Inflammatory macrophage treated with lipopolysaccharide for 1 hour (primary cell): ENCODE measurements at regions not wholly inside any gene's neighbourhood (a gene's known extent, or its start where the extent isn't known, plus 50 kb on each side); places are given as distances from the start of the nearest gene placed in this dataset.
"Not testable (repeated sequence)": the region's sequence is repeated elsewhere in the genome, so short reads cannot be mapped to it uniquely, and the experiment has no call there.

Experiments
- DNase-seq, 2 donors: peaks; one replicate each; pipeline ENCODE4 v3.0.0-alpha.2; 2020 to 2022

DNA sequence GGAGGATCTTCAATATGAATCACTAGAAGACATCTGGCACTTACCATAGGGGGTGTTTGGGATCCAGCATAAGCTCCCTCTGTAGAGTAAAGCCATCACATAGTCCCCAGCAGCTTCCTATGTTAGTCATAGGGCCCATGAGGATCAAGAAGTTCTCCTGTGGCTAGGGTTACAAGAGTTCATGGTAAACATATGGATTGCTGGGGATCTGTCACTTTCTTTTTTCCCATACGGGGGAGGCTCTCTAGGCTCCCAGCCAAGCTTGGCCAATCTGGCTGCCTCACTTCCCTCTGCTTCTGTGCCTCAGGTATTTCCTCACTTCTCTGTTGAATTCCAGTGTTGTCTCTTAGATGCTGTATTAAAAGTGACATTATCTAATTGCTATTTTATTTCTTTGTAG, 597.9 kb downstream of the PDCD6IP start:
- peak; percentile 72 to 92 for DNase-seq

- peak; percentile 39 to 72 for DNase-seq
Observed at GRCh38 chr3:34396956-34397355, 598.5 kb downstream of the PDCD6IP start.

DNA sequence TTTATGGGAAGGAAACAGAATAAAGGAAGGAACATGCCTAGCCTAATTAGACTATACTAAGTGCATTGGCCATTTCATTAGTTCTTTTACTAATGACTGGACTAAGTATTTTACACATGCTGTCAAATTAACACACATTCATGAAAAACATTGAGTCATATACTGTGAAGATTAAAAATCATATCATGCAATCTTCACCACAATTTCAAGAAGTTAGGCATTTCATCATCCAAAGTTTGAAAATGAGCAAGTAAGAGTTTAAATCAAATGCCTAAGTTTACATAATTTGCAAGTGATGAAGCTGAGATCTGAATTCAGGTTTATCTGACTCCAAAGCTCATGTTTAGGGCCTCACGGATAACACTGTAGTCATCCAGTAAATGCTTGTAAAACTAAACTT, 601.0 kb downstream of the PDCD6IP start:
- DNase-seq = peak; percentile 65 to 69

DNA sequence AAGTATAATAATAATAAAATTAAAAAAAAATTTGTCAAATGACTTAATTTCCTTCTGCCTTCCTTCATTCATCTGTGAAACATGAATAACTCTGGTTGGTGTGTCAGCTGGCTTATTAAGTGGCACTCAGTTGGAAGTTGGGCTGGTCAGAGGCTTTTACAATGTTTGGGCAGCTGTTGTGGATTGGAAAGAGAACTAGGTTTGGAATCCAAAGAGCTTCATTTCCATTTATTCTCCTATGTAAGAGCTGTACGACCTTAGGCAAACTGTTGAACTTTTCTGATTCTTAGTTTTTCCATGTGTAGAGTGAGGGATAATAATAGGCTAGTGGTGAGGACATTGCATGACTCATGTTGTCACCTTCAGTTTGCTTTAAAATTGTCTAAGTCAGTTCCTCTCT, 606.7 kb downstream of the PDCD6IP start:
- DNase-seq = no peak

DNA sequence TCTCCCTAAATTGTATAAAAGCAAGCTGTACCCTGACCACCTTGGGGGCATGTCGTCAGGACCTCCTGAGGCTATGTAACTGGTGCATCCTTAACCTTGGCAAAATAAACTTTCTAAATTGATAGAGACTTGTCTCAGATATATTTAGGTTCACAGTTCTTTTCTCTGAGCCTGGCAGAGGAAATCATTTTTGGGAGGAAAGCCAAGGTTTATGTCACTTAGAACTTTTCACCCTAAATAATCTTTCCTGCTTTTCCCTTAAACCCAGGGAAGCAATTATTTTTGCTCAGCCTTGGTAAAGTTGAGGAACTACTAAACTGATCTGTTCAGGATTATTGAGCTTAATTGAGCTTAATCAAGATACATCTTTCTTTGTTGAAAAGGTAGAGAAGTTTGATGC, 608.9 kb downstream of the PDCD6IP start:
- DNase-seq = no peak

GRCh38 chr3:34408088-34408487, 609.7 kb downstream of the PDCD6IP start:
- no peak for DNase-seq

- DNase-seq = no peak
Observed at GRCh38 chr3:34411596-34411995, 613.2 kb downstream of the PDCD6IP start.

- no peak for DNase-seq
Observed at GRCh38 chr3:34419801-34420200, 621.4 kb downstream of the PDCD6IP start.

DNA sequence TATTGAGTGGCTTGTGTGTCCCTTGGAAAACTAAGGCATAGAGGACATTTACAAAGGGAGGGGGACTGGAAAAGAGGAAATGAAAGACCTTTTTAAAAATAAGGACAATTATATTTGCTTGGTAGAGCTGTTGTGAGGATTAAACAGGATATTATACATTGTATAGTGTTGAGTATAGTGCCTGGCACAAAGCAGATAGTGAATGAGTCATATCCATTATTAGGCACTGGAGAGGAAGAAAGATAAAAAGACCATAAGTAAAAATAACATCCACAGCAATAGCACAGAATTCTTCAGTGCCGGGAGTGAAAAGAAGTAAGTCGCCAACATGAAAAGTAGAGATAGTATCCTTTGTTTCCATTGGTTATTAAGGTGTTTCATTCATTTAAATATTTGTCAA, 623.3 kb downstream of the PDCD6IP start:
- no peak for DNase-seq

DNA sequence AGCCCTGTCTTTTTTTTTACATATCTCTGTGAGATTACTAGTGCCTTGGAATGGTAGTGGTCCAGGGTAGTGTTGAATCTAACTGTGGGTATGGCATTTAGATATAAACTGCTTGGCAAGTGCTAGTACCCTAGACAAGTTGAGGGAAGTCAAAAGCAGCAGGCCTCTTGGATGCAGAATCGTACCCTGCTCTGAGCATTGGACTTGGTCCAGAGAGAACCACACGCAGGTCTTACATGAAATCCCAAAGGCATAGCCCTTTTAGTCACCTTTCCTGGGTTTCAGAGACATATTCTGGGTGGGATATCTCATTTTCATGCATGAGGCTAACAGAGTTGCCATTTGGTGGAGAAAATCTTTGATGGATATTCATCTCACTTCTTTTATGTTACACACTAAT, 641.4 kb downstream of the PDCD6IP start:
- DNase-seq = no peak

DNA sequence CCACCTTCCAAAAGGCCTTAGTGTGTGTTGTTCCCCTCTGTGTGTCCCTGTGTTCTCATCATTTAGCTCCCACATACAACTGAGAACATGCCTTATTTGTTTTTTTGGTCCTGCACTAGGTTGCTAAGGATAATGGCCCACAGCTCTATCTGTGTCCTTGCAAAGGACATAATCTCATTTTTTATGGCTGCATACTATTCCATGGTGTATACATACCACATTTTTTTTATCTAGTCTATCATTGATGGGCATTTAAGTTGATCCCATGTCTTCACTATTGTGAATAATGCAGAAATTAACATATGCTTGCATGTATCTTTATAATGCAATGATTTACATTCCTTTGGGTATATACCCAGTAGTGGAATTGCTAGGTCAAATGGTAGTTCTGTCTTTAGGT, 645.7 kb downstream of the PDCD6IP start:
- DNase-seq = no peak

DNA sequence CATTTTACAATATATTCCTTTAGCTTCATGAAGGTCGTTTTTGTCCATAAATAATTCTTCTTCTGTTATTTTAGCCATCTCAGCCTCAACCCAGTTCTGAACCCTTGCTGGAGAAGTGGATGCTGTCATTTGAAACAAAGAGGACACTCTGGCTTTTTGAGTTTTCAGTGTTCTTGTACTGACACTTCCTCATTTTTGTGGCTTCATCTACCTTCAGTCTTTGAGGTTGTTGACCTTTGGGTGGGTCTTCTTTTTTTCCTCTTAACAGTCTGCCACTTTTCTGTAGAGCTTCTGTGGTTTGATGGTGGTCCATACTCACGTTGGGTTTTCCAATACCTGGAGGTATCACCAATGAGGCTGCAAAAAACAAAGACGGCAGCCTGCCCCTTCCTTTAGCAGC, 650.9 kb downstream of the PDCD6IP start:
- no peak for DNase-seq

GRCh38 chr3:34463414-34463813, 665.0 kb downstream of the PDCD6IP start:
- no peak for DNase-seq

DNA sequence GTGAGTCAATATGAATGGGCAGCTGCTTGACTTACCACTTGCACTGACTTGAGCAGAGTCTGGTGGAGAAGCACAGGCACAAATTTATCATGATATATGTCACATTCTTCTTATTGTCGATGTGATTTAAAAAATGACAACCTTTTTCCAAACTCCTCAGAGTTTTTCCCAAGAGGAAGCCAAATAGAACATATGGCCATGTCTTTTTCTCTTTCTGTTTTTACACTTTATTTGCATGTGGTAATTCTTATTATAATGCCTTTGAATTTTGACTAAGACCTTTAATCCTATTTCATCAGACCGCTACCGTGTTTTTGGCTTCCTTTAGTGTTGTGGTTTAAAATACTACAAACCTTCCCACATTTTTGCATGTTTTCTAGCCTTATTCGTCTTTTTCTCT, 666.2 kb downstream of the PDCD6IP start:
- no peak for DNase-seq

DNA sequence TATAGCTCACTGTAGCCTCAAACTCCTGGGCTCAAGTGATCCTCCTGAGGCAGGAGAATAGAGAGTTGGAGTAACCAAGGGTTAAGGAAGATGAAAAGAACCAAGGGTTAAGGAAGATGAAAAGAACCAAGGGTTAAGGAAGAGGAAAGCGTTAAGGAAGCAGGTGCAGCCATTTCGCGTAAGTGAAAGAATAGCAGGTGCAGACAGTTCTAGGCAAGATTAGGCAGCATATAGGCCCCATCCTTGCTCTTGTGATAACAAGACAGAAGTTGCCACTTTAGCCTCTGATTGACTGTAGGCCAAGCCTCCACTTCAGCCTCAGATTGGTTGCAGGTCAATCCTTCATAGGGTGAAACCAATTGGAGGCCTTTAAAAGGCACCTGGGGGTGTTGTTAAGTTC, 677.4 kb downstream of the PDCD6IP start:
- DNase-seq = no peak

DNA sequence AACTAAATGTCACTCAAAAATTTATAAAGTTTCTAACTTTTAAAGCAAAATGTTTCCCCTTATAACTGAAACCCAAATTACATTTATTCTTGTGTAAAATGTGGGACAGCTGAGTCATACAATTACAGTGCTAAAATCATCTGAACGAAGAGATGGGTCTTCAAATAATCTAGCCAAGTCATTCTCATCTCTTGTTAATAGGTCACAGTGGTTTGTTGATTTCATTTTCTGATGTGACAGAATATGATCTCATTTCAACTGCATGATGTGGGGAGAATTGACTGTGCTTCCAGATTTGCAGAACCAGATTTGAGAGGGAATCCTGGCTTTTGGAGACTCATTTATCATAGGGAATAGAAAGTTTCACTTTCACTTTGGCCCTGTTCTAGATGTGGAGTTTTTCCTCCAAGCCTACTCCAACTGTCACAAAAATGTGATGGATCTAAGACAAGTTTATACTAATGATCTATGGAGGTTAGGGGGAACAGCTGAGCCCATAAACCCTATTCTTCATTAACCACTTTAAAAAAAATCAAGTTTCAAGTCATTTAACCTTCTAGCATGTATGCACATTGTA, 685.0 kb downstream of the PDCD6IP start:
- peak; percentile 16 to 39 for DNase-seq

DNA sequence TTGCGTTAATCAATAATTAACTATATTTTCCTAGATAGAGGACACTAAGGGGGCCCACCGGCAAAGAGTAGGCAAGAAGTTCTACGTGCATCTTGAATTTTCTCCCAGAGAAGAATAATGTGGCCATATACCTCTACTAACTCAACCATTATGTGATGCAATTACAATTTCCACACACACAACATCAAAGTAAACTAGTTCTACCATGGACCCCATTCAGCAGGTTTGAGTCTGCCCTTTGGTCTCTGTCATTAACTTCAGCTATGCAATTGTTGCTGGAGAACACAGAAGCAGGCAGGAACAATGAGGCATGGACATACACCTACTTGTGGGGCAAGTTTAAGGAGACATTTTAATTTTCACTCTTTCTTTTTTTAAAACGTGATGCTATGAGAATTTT, 705.9 kb downstream of the PDCD6IP start:
- no peak for DNase-seq

GRCh38 chr3:34504775-34505174, 706.3 kb downstream of the PDCD6IP start:
- DNase-seq = no peak

DNA sequence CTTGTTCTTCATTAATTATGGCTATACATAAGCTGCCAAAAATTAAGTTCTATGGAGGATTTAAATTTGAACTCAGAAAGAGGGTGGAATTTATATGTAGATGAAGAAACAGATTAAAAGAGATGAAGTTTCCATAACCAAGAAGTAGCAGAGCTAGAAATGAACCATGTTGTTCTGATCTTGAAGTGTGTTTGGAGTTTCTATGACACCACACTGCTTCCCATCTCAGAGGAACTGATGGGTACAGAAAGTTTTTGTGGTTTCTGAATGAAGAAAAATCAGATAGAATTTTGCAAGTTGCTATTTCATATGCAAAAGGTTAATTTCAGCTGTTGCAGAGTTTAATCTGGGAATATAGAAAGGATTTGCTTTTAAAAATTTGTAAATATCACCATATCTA, 710.3 kb downstream of the PDCD6IP start:
- no peak for DNase-seq

DNA sequence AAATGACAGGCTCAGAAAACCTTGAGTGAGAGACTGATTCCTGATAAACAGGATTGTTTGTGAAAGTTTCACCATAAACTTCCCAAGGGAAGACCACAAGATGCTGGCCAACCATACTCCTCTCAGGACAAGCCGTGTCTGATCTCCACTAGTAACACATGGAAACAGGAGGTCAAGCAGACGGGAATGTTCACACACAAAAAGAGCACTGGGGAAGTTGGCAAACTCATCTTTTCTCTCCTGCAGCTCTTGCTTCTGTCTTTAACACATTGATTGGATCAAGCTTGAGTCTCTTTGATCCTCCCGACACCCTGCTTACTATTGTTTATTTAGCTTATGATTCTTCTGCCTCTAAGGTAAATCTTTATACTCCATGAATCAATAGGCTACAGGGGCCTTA, 713.5 kb downstream of the PDCD6IP start:
- DNase-seq = no peak

- not testable (repeated sequence) for DNase-seq
Observed at GRCh38 chr3:34519008-34519407, 720.6 kb downstream of the PDCD6IP start.

- no peak for DNase-seq
Observed at GRCh38 chr3:34531156-34531555, 732.7 kb downstream of the PDCD6IP start.

DNA sequence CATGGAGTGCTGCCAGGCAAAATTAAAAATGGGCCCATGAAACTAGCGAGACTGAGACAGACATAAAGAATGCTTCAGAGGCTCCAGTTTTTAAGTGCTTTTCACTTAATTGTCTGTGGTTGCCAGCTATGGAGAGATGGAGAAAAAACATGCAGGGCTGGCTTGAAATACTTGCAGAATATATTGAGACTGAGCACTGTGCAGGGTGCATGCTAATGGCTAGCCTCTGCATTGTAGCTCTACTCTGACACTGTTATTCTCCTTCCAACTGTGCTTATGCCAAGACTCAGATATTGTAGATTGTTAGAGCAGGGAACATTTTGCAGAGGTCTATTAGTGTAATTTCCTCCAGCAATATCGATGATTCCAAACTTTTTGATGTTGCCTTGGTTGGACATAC, 735.0 kb downstream of the PDCD6IP start:
- DNase-seq = no peak

DNA sequence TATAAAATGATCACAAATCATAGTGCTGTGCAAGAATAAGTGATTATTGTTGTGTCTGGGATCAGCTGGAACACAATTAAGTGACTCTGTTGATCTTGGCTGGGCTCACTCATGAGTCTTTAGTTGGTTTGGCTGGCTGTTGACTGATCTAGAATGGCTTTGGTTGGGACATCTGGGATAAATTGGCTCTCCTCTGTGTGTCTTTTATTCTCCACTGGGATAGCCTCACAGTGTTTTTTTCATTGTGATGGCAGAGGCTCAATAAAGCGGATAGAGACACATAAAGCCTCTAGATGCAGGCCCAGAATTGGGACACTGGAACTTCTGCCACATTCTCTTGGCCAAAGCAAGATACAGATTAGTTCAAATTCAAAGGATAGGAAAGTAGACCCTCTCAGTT, 735.6 kb downstream of the PDCD6IP start:
- DNase-seq = no peak

GRCh38 chr3:34544136-34544535, 745.7 kb downstream of the PDCD6IP start:
- no peak for DNase-seq
